Gastroesophageal sphincter (tissue), 3 donors: ENCODE measurements at regions not wholly inside any gene's neighbourhood (a gene's known extent, or its start where the extent isn't known, plus 50 kb on each side); places are given as distances from the start of the nearest gene placed in this dataset.

Experiments used
- EP300 ChIP-seq: sonication (generic); formaldehyde crosslinking; IDR thresholded peaks from one replicate; pipeline ENCODE4 v1.6.1; 2017; ENCODE audit warnings: antibody characterized with exemption, mild to moderate bottlenecking
- POLR2A ChIP-seq, 2 donors: fragments of 450-650 bp; IDR thresholded peaks; one replicate each; pipeline ENCODE4 v1.6.1; 2017; ENCODE audit warnings: antibody characterized with exemption in 2 of 2, mild to moderate bottlenecking in 2 of 2, moderate library complexity in 1 of 2
- TF ChIP-seq, protein P1 (sequence below), 4 experiments: fragments of 200-600 bp in 2 of 4; fragments of 450-650 bp in 2 of 4; sonication (generic) in 1 of 4; IDR thresholded peaks; one replicate each; pipeline ENCODE4 v1.5.1; 2017 to 2019; ENCODE audit warnings: antibody characterized with exemption in 4 of 4, mild to moderate bottlenecking in 2 of 4, moderate library complexity in 2 of 4

DNA sequence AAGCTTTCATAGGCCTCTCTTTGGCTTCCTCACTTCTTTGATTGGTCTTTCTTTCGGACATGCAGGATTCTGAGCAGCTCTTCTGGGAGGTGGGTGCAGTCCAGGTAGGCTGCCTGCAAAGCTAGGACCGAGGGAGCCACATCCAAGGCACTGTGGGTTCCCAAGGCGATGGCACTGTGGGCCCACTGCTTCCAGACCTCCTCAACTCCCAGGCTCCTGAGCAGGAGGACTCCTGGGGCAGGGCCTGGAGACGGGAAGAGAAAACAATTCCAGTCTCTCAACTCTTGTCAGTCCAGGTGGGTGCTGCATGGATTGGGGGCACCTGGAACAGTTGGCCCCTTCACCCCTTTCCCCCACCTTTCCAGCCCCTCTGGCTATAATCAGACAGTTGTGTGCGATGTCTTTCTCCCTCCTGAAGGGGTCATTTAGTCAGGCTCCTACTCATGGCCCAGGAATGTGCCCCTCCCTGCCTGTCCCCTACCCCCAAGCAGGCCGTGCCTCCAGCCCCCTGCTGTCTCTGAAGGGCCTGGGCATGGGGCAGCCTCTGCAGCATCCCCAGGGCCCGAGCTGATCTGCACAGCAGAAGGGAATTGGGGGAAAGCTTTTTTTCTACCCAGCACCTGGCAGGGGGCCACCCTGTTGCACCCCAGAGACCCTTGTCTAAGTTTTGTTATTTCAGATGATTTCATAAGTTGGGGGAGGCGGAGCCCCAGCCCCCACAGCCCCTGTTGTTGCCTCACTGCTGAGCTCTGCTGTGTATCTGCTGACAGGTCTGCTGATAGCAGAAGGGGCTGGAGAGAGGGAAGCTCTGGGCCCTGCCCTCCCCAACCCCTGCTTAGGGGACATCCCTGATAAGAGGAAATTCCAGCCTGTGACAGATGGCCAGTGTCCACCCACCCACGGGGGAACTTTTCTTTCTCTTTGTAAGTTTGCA is 330.3 kb downstream of the SEC14L1 start:
- TF ChIP-seq, protein P1, sequence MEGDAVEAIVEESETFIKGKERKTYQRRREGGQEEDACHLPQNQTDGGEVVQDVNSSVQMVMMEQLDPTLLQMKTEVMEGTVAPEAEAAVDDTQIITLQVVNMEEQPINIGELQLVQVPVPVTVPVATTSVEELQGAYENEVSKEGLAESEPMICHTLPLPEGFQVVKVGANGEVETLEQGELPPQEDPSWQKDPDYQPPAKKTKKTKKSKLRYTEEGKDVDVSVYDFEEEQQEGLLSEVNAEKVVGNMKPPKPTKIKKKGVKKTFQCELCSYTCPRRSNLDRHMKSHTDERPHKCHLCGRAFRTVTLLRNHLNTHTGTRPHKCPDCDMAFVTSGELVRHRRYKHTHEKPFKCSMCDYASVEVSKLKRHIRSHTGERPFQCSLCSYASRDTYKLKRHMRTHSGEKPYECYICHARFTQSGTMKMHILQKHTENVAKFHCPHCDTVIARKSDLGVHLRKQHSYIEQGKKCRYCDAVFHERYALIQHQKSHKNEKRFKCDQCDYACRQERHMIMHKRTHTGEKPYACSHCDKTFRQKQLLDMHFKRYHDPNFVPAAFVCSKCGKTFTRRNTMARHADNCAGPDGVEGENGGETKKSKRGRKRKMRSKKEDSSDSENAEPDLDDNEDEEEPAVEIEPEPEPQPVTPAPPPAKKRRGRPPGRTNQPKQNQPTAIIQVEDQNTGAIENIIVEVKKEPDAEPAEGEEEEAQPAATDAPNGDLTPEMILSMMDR (IDR thresholded peaks at IDR 0.05): no peak
- no peak for TF ChIP-seq EP300
- TF ChIP-seq POLR2A (IDR thresholded peaks at IDR 0.05): no peak
